ENCODE measurements at regions not wholly inside any gene's neighbourhood (a gene's known extent, or its start where the extent isn't known, plus 50 kb on each side); places are given as distances from the start of the nearest gene placed in this dataset.

DNA sequence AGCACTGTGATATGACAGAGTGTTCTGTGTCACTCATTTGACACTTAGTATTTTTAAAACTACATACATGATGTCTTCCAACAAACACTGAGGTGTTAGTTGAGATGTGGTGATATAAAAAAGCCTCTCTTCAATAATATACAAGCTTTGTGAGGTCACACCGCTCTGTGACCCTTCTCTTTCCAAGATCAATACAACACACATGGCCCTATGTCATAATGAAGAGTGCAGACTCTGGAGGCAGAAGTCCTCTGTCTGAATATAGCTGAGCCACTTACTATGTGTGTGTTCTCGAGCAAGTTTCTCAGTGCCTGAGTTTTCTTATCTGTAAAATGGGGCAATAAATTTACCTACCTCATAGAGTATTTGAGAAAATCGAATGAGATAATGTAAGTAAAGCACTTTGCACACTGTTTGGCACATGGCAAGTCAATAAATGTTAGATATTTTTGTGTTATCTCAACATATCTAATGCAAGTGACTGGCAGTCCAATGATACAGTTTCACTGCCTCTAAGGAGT, 499.0 kb upstream of the MARCKS start:
- H3K9me3 ChIP-seq (ENCODE audit: low read length) = no peaks in the 10 kb centered on the region
- H3K79me2 ChIP-seq (ENCODE audit: low read length) = no peaks in the 10 kb centered on the region
- H3K4me2 ChIP-seq (ENCODE audit: low read depth, low read length, poor library complexity, severe bottlenecking) = no peak overlapping the region
- no peaks in the 10 kb centered on the region for H3K36me3 ChIP-seq (ENCODE audit: insufficient read depth, low read length)
- no peak overlapping the region for H2AFZ ChIP-seq (ENCODE audit: low read length)
- no peaks in the 10 kb centered on the region for H3K27me3 ChIP-seq (ENCODE audit: low read length)
- H3K9me2 ChIP-seq (replicated peaks; ENCODE audit: insufficient read depth, low read length) = no peaks in the 10 kb centered on the region
- no peak overlapping the region for H3K27ac ChIP-seq (ENCODE audit: low read length)
- H3K4me1 ChIP-seq (ENCODE audit: low read length) = no peaks in the 10 kb centered on the region
- H3K9ac ChIP-seq (ENCODE audit: low read length) = no peak overlapping the region
- no peak overlapping the region for H3K4me3 ChIP-seq (ENCODE audit: low read length)
- H4K20me1 ChIP-seq (ENCODE audit: insufficient read depth, low read depth, low read length) = no peaks in the 10 kb centered on the region
- DNase-seq = no peak

DNA sequence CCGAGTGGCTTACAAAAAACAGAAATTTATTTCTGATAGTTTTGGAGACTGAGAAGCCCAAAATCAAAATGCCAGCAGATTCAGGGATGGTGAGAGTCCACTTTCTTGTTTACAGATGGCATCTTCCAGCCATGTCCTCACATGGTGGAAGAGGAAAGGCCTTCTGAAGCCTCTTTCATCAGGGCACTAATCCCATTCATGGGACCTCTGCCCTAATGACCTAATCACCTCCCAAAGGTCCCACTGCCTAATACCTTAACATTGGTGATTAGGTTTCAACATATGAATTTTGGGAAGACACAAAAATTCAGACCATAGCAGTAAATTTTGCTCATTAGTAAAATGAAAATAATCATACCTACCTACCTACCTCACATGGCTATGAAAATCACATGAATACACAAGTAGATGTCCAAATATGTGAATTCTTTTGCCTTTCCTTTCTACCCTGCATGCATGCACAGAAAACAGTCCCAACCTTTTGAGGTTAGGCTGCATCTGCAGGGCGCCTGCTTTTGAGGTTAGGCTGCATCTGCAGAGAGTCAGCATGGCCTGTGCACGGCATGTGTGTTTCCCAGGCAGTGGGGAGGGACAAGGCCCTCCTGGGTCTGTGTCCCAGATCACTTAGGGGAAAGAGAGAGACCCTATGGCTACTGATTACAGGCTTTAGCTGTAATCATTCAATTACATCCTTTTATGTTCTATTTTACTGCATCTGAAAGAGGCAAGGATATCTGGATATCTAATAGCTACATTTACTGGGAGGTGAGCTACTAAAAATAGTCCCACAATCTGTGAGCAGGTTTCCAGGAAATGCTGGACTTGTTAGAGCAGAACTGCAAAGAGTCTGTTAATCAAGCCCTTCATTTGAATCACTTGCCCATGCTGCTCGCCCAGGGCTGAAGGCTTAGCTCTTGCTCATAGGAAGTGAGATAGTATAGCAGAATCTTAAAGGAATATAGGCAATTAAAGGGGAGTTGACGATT, 497.7 kb upstream of the MARCKS start:
- no peaks in the 10 kb centered on the region for H3K9me3 ChIP-seq (ENCODE audit: low read length)
- no peaks in the 10 kb centered on the region for H3K79me2 ChIP-seq (ENCODE audit: low read length)
- no peak overlapping the region for H3K9ac ChIP-seq (ENCODE audit: low read length)
- DNase-seq = no peak
- no peaks in the 10 kb centered on the region for H3K9me2 ChIP-seq (replicated peaks; ENCODE audit: insufficient read depth, low read length)
- H3K27ac ChIP-seq (ENCODE audit: low read length) = no peak overlapping the region
- no peaks in the 10 kb centered on the region for H3K27me3 ChIP-seq (ENCODE audit: low read length)
- H2AFZ ChIP-seq (ENCODE audit: low read length) = no peak overlapping the region
- H4K20me1 ChIP-seq (ENCODE audit: insufficient read depth, low read depth, low read length) = no peaks in the 10 kb centered on the region
- no peaks in the 10 kb centered on the region for H3K36me3 ChIP-seq (ENCODE audit: insufficient read depth, low read length)
- H3K4me1 ChIP-seq (ENCODE audit: low read length) = no peaks in the 10 kb centered on the region
- H3K4me3 ChIP-seq (ENCODE audit: low read length) = no peak overlapping the region
- no peak overlapping the region for H3K4me2 ChIP-seq (ENCODE audit: low read depth, low read length, poor library complexity, severe bottlenecking)

DNA sequence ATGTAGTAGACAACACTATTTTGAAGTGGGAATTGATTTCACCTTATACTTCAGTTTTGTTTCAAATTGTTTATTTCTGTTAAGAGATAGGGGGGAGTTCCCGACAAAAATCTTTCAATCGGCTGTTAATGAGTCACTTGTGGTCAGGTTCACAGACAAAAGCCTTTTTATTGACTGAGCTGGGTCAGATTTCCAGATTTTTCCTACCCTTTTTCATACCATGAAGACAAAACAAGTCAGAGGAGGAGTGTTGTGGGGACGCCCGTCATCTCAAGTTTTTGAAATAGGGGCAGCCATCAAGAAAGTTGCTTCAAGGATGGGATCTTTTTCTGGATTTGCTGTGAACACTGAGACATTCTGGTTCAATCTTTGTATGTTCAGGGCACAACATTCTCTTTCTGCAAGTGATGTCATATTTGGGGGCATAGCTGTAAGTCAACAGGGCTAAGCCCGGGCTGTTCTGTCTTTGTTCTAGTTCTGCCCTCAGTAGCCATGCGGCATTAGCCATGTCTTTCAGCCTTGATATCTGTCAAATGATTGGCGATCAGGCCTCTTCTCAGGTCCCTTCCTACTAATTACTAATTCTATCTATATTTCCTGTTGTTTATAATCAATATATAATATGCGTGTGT, 496.0 kb upstream of the MARCKS start:
- Histone ChIP-seq H3K9me2 (replicated peaks; ENCODE audit: insufficient read depth, low read length) (no peaks in the 10 kb centered on the region), H3K27me3 (ENCODE audit: low read length) (no peaks in the 10 kb centered on the region), H3K9me3 (ENCODE audit: low read length) (no peaks in the 10 kb centered on the region), H2AFZ (ENCODE audit: low read length) (no peak overlapping the region), H3K4me3 (ENCODE audit: low read length) (no peak overlapping the region), H3K4me1 (ENCODE audit: low read length) (no peaks in the 10 kb centered on the region), H4K20me1 (ENCODE audit: insufficient read depth, low read depth, low read length) (no peaks in the 10 kb centered on the region), H3K27ac (ENCODE audit: low read length) (no peak overlapping the region), H3K36me3 (ENCODE audit: insufficient read depth, low read length) (no peaks in the 10 kb centered on the region), H3K79me2 (ENCODE audit: low read length) (no peaks in the 10 kb centered on the region), H3K4me2 (ENCODE audit: low read depth, low read length, poor library complexity, severe bottlenecking) (no peak overlapping the region), H3K9ac (ENCODE audit: low read length) (no peak overlapping the region)
- DNase-seq = no peak

DNA sequence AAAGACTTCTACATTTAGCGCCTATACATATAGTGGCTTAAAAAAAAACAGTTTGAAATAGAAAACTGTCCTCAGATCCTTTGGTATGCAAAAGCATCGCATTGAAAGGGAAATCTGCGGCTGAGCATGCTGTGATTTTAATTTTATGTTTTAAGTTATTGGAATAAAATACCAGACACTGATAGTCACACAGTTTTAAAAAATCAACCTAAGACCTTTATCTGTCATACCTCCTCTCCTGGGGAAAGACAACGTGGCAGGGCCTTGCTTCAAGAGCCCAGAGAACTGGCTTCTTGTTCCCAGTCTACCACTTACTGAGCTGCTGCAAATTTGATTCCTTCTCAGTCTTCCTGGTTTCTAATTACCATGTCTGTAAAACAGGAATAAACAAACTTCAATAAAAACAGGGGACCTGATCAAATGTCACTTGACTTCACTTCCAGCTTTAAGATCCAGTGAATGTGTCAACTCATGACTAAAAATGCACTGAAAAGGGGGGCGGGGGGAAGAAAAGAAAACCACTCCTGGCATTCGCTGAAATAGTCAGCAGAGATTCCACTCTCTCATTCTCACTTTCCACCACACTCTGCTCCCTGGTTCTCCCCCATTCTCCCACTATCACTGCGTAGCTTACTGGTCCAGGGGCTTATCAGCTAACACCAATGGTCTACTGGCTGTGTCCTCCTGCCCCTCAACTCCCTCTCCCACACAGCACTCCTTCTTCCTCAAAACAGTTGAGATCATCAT, 494.7 kb upstream of the MARCKS start:
- H3K36me3 ChIP-seq (ENCODE audit: insufficient read depth, low read length) = no peaks in the 10 kb centered on the region
- H2AFZ ChIP-seq (ENCODE audit: low read length) = no peak overlapping the region
- no peaks in the 10 kb centered on the region for H3K4me1 ChIP-seq (ENCODE audit: low read length)
- H4K20me1 ChIP-seq (ENCODE audit: insufficient read depth, low read depth, low read length) = no peaks in the 10 kb centered on the region
- H3K9ac ChIP-seq (ENCODE audit: low read length) = no peak overlapping the region
- no peaks in the 10 kb centered on the region for H3K79me2 ChIP-seq (ENCODE audit: low read length)
- no peak overlapping the region for H3K27ac ChIP-seq (ENCODE audit: low read length)
- no peaks in the 10 kb centered on the region for H3K9me3 ChIP-seq (ENCODE audit: low read length)
- no peak overlapping the region for H3K4me3 ChIP-seq (ENCODE audit: low read length)
- no peak for DNase-seq
- no peaks in the 10 kb centered on the region for H3K27me3 ChIP-seq (ENCODE audit: low read length)
- no peaks in the 10 kb centered on the region for H3K9me2 ChIP-seq (replicated peaks; ENCODE audit: insufficient read depth, low read length)
- no peak overlapping the region for H3K4me2 ChIP-seq (ENCODE audit: low read depth, low read length, poor library complexity, severe bottlenecking)

DNA sequence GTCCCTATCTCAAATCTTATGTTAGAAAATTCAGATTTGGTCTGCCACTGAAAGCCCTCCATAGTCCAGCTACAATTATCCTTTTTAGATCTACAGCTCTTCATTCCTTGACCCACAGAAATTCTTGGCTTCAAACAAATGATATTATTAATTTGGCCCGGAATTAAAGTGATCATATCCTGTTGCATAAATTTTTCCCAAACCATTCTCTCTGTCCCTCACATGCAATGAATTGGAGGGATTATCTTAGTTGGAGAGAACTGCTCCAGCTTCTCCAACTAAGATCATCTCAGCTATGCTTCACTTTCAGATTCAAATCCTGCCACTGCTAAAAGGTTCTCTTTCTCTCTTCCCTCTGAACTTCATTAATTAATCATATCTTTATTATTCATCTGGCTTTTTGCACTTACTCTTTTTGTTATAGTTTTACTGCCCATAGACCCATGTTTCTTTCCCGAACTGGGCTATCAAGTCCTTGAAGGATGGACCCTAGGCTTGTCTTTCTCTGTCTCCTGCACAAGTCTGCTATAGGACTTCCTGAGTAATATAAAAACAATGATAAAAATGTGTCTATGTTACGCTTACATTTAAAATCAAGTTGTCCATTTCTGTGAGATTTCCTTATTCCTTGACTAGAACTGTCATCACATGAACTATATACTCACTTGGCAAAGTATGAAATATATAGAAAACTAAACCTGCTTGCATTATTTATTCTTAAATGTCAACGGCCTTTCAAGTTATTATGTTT, 493.9 kb upstream of the MARCKS start:
- Histone ChIP-seq H3K9me2 (replicated peaks; ENCODE audit: insufficient read depth, low read length) (no peaks in the 10 kb centered on the region), H4K20me1 (ENCODE audit: insufficient read depth, low read depth, low read length) (no peaks in the 10 kb centered on the region), H3K4me1 (ENCODE audit: low read length) (no peaks in the 10 kb centered on the region), H3K4me2 (ENCODE audit: low read depth, low read length, poor library complexity, severe bottlenecking) (no peak overlapping the region), H3K9me3 (ENCODE audit: low read length) (no peaks in the 10 kb centered on the region), H2AFZ (ENCODE audit: low read length) (no peak overlapping the region), H3K27me3 (ENCODE audit: low read length) (no peaks in the 10 kb centered on the region), H3K36me3 (ENCODE audit: insufficient read depth, low read length) (no peaks in the 10 kb centered on the region), H3K9ac (ENCODE audit: low read length) (no peak overlapping the region), H3K27ac (ENCODE audit: low read length) (no peak overlapping the region), H3K79me2 (ENCODE audit: low read length) (no peaks in the 10 kb centered on the region), H3K4me3 (ENCODE audit: low read length) (no peak overlapping the region)
- DNase-seq = no peak

DNA sequence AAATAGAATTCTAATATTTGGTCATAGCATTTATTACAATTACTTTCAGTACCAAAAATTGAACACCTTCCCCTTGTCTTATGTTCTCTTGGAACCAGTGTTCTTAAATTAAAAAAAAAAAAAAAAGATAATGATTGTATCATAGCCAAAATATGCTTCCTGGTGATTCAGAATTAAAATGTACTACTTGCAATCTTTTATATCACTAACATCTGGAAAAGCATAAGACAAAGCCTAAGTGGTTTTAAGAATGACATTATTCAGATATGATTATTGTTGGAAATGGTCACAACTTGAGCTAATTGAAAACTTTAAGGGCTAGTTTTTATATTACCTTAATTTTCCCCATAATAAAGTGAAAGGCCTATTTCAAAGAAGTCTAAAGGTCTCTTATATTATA, 493.3 kb upstream of the MARCKS start:
- no peak for DNase-seq
- no peaks in the 10 kb centered on the region for H4K20me1 ChIP-seq (ENCODE audit: insufficient read depth, low read depth, low read length)
- no peak overlapping the region for H3K27ac ChIP-seq (ENCODE audit: low read length)
- H3K4me2 ChIP-seq (ENCODE audit: low read depth, low read length, poor library complexity, severe bottlenecking) = no peak overlapping the region
- no peaks in the 10 kb centered on the region for H3K4me1 ChIP-seq (ENCODE audit: low read length)
- no peak overlapping the region for H3K4me3 ChIP-seq (ENCODE audit: low read length)
- H3K79me2 ChIP-seq (ENCODE audit: low read length) = no peaks in the 10 kb centered on the region
- no peaks in the 10 kb centered on the region for H3K36me3 ChIP-seq (ENCODE audit: insufficient read depth, low read length)
- no peak overlapping the region for H2AFZ ChIP-seq (ENCODE audit: low read length)
- no peaks in the 10 kb centered on the region for H3K27me3 ChIP-seq (ENCODE audit: low read length)
- no peaks in the 10 kb centered on the region for H3K9me3 ChIP-seq (ENCODE audit: low read length)
- H3K9ac ChIP-seq (ENCODE audit: low read length) = no peak overlapping the region
- no peaks in the 10 kb centered on the region for H3K9me2 ChIP-seq (replicated peaks; ENCODE audit: insufficient read depth, low read length)

DNA sequence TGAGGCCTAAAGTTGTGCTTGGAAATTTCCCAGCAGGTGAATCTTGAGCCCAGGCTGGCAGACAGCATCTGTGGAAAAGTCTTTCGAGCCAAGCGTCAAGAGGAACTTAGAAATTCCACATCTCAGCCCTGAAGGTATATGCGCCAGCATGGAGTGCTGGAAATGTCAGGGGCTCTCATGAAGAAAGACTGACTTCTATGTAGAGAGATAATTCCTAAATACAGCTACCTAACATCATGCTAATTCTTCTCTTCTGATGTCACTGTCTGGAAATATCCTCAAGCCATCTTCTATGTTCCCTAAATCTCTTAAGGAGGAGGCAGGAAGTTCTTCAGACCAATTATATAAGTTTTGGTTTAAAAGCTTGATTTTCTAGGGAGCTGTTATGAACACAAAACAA, 492.4 kb upstream of the MARCKS start:
- Histone ChIP-seq H3K27ac (ENCODE audit: low read length) (no peak overlapping the region), H3K4me2 (ENCODE audit: low read depth, low read length, poor library complexity, severe bottlenecking) (no peak overlapping the region), H3K4me3 (ENCODE audit: low read length) (no peak overlapping the region), H3K9me2 (replicated peaks; ENCODE audit: insufficient read depth, low read length) (no peaks in the 10 kb centered on the region), H3K9me3 (ENCODE audit: low read length) (no peaks in the 10 kb centered on the region), H3K9ac (ENCODE audit: low read length) (no peak overlapping the region), H3K27me3 (ENCODE audit: low read length) (no peaks in the 10 kb centered on the region), H3K4me1 (ENCODE audit: low read length) (no peaks in the 10 kb centered on the region), H3K36me3 (ENCODE audit: insufficient read depth, low read length) (no peaks in the 10 kb centered on the region), H3K79me2 (ENCODE audit: low read length) (no peaks in the 10 kb centered on the region), H4K20me1 (ENCODE audit: insufficient read depth, low read depth, low read length) (no peaks in the 10 kb centered on the region), H2AFZ (ENCODE audit: low read length) (no peak overlapping the region)
- DNase-seq = no peak

All from Karpas-422 (cell line).